HG03460 (cell line): ENCODE measurements at regions not wholly inside any gene's neighbourhood (a gene's known extent, or its start where the extent isn't known, plus 50 kb on each side); places are given as distances from the start of the nearest gene placed in this dataset.
"Not testable (repeated sequence)": the region's sequence is repeated elsewhere in the genome, so short reads cannot be mapped to it uniquely, and the experiment has no call there.

ENCODE experiments used
- ATAC-seq: cut with Tn5 transposase; IDR thresholded peaks from one replicate; pipeline ENCODE4 v1.9.1; 2021; ENCODE audit not compliant: unreplicated experiment

GRCh38 chr13:81907787-81908372 is 1567.0 kb upstream of the SPRY2 start:
- no peak for ATAC-seq

- ATAC-seq = no peak
These were observed 1547.9 kb upstream of the SPRY2 start for GRCh38 chr13:81888855-81889254.

GRCh38 chr13:81874681-81875661 is 1534.0 kb upstream of the SPRY2 start:
- ATAC-seq = no peak

GRCh38 chr13:81874253-81874652 is 1533.3 kb upstream of the SPRY2 start:
- ATAC-seq = no peak

GRCh38 chr13:81872581-81872980 is 1531.7 kb upstream of the SPRY2 start:
- no peak for ATAC-seq

- ATAC-seq = not testable (repeated sequence)
These were observed 1530.9 kb upstream of the SPRY2 start for GRCh38 chr13:81871751-81872325.

GRCh38 chr13:81848291-81848690 is 1507.4 kb upstream of the SPRY2 start:
- no peak for ATAC-seq

- ATAC-seq = no peak
These were observed 1505.8 kb upstream of the SPRY2 start for GRCh38 chr13:81846771-81847170.

GRCh38 chr13:81821259-81821658 is 1480.3 kb upstream of the SPRY2 start:
- no peak for ATAC-seq

- no peak for ATAC-seq
These were observed 1459.5 kb upstream of the SPRY2 start for GRCh38 chr13:81800433-81800832.

GRCh38 chr13:81795710-81796109 is 1454.8 kb upstream of the SPRY2 start:
- ATAC-seq = no peak

- ATAC-seq = no peak
These were observed 1450.7 kb upstream of the SPRY2 start for GRCh38 chr13:81791641-81792040.

GRCh38 chr13:81781471-81781870 is 1440.5 kb upstream of the SPRY2 start:
- no peak for ATAC-seq

- ATAC-seq = no peak
These were observed 1439.0 kb upstream of the SPRY2 start for GRCh38 chr13:81779876-81780275.

GRCh38 chr13:81778350-81778749 is 1437.4 kb upstream of the SPRY2 start:
- ATAC-seq = no peak

GRCh38 chr13:81773263-81773662 is 1432.3 kb upstream of the SPRY2 start:
- ATAC-seq = no peak

- ATAC-seq = no peak
These were observed 1431.0 kb upstream of the SPRY2 start for GRCh38 chr13:81771951-81772350.

GRCh38 chr13:81770868-81771505 is 1430.1 kb upstream of the SPRY2 start:
- no peak for ATAC-seq

GRCh38 chr13:81762449-81762848 is 1421.5 kb upstream of the SPRY2 start:
- no peak for ATAC-seq

GRCh38 chr13:81760316-81760715 is 1419.4 kb upstream of the SPRY2 start:
- no peak for ATAC-seq

- no peak for ATAC-seq
These were observed 1416.5 kb upstream of the SPRY2 start for GRCh38 chr13:81757348-81757970.
